DOHH2 (cell line): ENCODE measurements at regions not wholly inside any gene's neighbourhood (a gene's known extent, or its start where the extent isn't known, plus 50 kb on each side); places are given as distances from the start of the nearest gene placed in this dataset.

Source experiments
- EZH2phosphoT487 ChIP-seq: fragments of 200-600 bp; sonication (generic); IDR thresholded peaks from 2 replicates; pipeline ENCODE4 v1.6.1; 2017; ENCODE audit warnings: borderline replicate concordance, mild to moderate bottlenecking, antibody characterized with exemption, low read length, moderate library complexity, mixed read lengths
- TF ChIP-seq, protein P1 (sequence below): fragments of 200-600 bp; sonication (generic); IDR thresholded peaks from one replicate; pipeline ENCODE4 v1.5.1; 2014; ENCODE audit warnings: antibody characterized with exemption, mild to moderate bottlenecking, low read depth, low read length; ENCODE audit not compliant: poor library complexity, severe bottlenecking

DNA sequence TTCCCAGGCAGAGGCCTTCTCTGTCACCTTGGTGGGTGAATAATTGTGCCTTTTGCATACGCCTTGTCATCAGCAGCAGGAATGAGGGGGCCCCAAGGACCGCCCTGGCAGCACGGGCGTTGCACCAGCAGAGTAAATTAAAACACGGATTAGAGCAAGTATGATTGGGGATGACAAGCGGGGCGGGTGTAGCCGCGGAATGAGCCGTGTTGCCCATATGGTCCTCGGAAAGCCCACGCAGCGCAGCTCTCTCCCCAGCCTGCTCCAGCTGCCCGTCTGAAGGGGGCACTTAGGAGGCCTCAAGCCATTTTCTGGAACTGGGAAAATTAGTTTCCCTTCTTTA lies 299.4 kb upstream of the IRX3 start:
- TF ChIP-seq, protein P1, sequence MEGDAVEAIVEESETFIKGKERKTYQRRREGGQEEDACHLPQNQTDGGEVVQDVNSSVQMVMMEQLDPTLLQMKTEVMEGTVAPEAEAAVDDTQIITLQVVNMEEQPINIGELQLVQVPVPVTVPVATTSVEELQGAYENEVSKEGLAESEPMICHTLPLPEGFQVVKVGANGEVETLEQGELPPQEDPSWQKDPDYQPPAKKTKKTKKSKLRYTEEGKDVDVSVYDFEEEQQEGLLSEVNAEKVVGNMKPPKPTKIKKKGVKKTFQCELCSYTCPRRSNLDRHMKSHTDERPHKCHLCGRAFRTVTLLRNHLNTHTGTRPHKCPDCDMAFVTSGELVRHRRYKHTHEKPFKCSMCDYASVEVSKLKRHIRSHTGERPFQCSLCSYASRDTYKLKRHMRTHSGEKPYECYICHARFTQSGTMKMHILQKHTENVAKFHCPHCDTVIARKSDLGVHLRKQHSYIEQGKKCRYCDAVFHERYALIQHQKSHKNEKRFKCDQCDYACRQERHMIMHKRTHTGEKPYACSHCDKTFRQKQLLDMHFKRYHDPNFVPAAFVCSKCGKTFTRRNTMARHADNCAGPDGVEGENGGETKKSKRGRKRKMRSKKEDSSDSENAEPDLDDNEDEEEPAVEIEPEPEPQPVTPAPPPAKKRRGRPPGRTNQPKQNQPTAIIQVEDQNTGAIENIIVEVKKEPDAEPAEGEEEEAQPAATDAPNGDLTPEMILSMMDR = no peak
- TF ChIP-seq EZH2phosphoT487 = no peak
